ENCODE measurements at regions not wholly inside any gene's neighbourhood (a gene's known extent, or its start where the extent isn't known, plus 50 kb on each side); places are given as distances from the start of the nearest gene placed in this dataset.

DNA sequence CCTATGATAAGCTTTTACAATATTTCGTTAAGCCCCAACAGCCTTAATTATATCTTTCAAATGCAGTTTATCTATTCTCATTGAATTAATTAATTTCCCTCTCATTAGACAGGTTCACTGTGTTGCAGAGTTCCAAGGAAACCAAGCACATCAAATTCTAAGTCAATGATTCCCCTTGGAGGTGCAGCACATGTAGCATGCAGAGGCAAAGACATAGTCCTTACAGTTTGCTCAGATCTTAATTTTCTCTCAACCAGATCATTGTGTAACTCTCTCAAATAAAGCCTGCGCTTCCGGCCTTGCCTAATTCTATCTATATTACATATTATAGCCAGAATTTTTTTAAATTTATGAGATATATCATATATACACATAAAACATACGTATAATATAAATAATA, 205.4 kb downstream of the GRIA2 start:
- 81 to 85% (median 81%) methylated on average over 4 of the region's 4 CpGs for WGBS, 4 donors
- Histone ChIP-seq H3K27ac (no peak overlapping the region), H3K36me3 (no peaks in the 10 kb centered on the region), H3K4me1 (no peaks in the 10 kb centered on the region), H3K27me3 (no peaks in the 10 kb centered on the region), H3K4me3 (no peak overlapping the region), H3K9me3 (peaks cover 0 to 23% (median 6%) of the 10 kb centered on the region in 12 donors)
- DNase-seq (no peak), ATAC-seq (no peak)
- TF ChIP-seq, protein P1, sequence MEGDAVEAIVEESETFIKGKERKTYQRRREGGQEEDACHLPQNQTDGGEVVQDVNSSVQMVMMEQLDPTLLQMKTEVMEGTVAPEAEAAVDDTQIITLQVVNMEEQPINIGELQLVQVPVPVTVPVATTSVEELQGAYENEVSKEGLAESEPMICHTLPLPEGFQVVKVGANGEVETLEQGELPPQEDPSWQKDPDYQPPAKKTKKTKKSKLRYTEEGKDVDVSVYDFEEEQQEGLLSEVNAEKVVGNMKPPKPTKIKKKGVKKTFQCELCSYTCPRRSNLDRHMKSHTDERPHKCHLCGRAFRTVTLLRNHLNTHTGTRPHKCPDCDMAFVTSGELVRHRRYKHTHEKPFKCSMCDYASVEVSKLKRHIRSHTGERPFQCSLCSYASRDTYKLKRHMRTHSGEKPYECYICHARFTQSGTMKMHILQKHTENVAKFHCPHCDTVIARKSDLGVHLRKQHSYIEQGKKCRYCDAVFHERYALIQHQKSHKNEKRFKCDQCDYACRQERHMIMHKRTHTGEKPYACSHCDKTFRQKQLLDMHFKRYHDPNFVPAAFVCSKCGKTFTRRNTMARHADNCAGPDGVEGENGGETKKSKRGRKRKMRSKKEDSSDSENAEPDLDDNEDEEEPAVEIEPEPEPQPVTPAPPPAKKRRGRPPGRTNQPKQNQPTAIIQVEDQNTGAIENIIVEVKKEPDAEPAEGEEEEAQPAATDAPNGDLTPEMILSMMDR (IDR thresholded peaks at IDR 0.05): no peak
- no peak for TF ChIP-seq POLR2A (IDR thresholded peaks at IDR 0.05)
- intact Hi-C loops (cut with DNase I): no loop called here

DNA sequence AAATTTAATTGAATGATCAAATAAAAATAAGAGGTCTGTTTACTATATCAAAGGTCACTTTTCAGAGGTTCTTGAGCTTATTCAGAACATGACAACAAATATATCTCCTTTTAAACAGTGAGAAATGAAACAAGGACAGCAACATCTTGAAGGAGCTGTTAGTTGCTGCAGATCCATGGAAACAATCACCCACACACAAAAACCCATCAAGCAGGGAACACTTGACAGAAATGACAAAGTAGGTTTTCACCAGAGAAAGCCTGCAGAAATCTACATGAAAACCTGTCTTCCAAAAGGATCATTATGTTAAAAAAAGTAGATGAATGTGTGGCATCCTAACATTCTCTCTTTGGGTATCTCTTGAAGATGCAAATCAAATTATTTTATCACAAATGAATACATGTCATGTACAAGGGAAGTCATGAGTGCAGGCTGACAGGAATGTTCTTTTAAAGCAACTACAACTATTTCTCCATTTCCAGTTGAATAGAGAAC, 203.0 kb downstream of the GRIA2 start:
- ATAC-seq (no peak), DNase-seq (no peak)
- TF ChIP-seq, protein P1 (IDR thresholded peaks at IDR 0.05): no peak
- TF ChIP-seq POLR2A (IDR thresholded peaks at IDR 0.05): no peak
- intact Hi-C loops (cut with DNase I): no loop called here
- no peaks in the 10 kb centered on the region for H3K36me3 ChIP-seq
- no peak overlapping the region for H3K27ac ChIP-seq
- H3K9me3 ChIP-seq: peaks cover 0 to 23% (median 6%) of the 10 kb centered on the region in 12 donors
- no peaks in the 10 kb centered on the region for H3K27me3 ChIP-seq
- no peaks in the 10 kb centered on the region for H3K4me1 ChIP-seq
- H3K4me3 ChIP-seq: no peak overlapping the region

DNA sequence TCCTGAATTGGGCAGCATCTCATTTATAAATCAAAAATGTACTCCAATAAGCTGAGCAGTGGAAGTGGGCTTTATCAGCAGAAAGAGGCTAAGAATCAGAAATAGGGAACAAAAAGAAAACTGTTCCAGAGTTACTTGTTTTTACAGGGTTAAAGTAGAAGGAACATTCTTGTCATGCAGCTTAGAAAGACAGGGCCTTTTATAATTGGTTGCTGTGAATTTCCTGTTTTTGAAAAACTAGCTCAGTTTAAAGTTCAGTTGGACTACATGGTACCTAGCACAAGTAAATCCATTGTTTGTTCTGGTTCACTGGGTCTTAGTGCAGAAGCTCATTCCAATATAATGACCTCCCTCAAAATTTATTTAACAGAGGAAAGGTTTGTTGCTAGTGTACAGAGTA, 200.8 kb downstream of the GRIA2 start:
- H3K9me3 ChIP-seq: peaks cover 0 to 16% (median 5%) of the 10 kb centered on the region in 12 donors
- ATAC-seq (no peak), DNase-seq (no peak)
- H3K4me3 ChIP-seq: no peak overlapping the region
- no peaks in the 10 kb centered on the region for H3K27me3 ChIP-seq
- intact Hi-C loops (cut with DNase I): no loop called here
- no peaks in the 10 kb centered on the region for H3K36me3 ChIP-seq
- no peak overlapping the region for H3K27ac ChIP-seq
- no peaks in the 10 kb centered on the region for H3K4me1 ChIP-seq
- TF ChIP-seq, protein P1 (IDR thresholded peaks at IDR 0.05): no peak
- TF ChIP-seq POLR2A (IDR thresholded peaks at IDR 0.05): no peak
